ENCODE measurements at regions not wholly inside any gene's neighbourhood (a gene's known extent, or its start where the extent isn't known, plus 50 kb on each side); places are given as distances from the start of the nearest gene placed in this dataset.
"Not testable (repeated sequence)": the region's sequence is repeated elsewhere in the genome, so short reads cannot be mapped to it uniquely, and the experiment has no call there.

- Histone ChIP-seq H3K9me3 (peaks cover 0 to 3% (median 0%) of the 10 kb centered on the region in 3 donors), H3K4me3 (no peak overlapping the region), H3K27me3 (no peaks in the 10 kb centered on the region), H3K27ac (no peak overlapping the region), H3K36me3 (replicated peaks in 1 of 2; ENCODE audit: insufficient read depth in 1 of 2, low read depth in 2 of 2) (no peaks in the 10 kb centered on the region), H3K4me1 (no peaks in the 10 kb centered on the region)
- DNase-seq (no peak), ATAC-seq (no peak)
- intact Hi-C loops (cut with DNase I): no loop called here
- TF ChIP-seq POLR2A (IDR thresholded peaks at IDR 0.05): no peak
- no peak for TF ChIP-seq CTCF (IDR thresholded peaks at IDR 0.05)
Measured at GRCh38 chr16:60091071-60091470, 1357.0 kb upstream of the GOT2 start.

- TF ChIP-seq CTCF (IDR thresholded peaks at IDR 0.05): no peak
- no peak for TF ChIP-seq POLR2A (IDR thresholded peaks at IDR 0.05)
- Histone ChIP-seq H3K36me3 (replicated peaks in 1 of 2; ENCODE audit: insufficient read depth in 1 of 2, low read depth in 2 of 2) (no peaks in the 10 kb centered on the region), H3K27ac (no peak overlapping the region), H3K27me3 (no peaks in the 10 kb centered on the region), H3K4me3 (no peak overlapping the region), H3K4me1 (no peaks in the 10 kb centered on the region), H3K9me3 (peaks cover 0 to 4% (median 0%) of the 10 kb centered on the region in 3 donors)
- intact Hi-C loops (cut with DNase I): no loop called here
- DNase-seq (no peak), ATAC-seq (no peak)
Measured at GRCh38 chr16:60087530-60087929, 1353.4 kb upstream of the GOT2 start.

- H3K4me3 ChIP-seq; H3K4me1 ChIP-seq; intact Hi-C loops (cut with DNase I); ATAC-seq; DNase-seq; H3K9me3 ChIP-seq; H3K27me3 ChIP-seq; H3K27ac ChIP-seq; H3K36me3 ChIP-seq (replicated peaks in 1 of 2; ENCODE audit: insufficient read depth in 1 of 2, low read depth in 2 of 2): not testable (repeated sequence)
- 75 to 78% methylated on average over 9 of the region's 10 CpGs for WGBS, 2 donors
Measured at GRCh38 chr16:60078819-60079218, 1344.7 kb upstream of the GOT2 start.

GRCh38 chr16:60077861-60078260, 1343.7 kb upstream of the GOT2 start:
- 62 to 67% methylated on average over 3 of the region's 3 CpGs for WGBS, 2 donors
- Histone ChIP-seq H3K4me1 (no peaks in the 10 kb centered on the region), H3K9me3 (no peaks in the 10 kb centered on the region), H3K36me3 (replicated peaks in 1 of 2; ENCODE audit: insufficient read depth in 1 of 2, low read depth in 2 of 2) (no peaks in the 10 kb centered on the region), H3K27ac (no peak overlapping the region), H3K4me3 (no peak overlapping the region), H3K27me3 (no peaks in the 10 kb centered on the region)
- ATAC-seq (no peak), DNase-seq (no peak)
- intact Hi-C loops (cut with DNase I): no loop called here
- TF ChIP-seq POLR2A (IDR thresholded peaks at IDR 0.05) (no peak), CTCF (IDR thresholded peaks at IDR 0.05) (no peak)

GRCh38 chr16:60074378-60074777, 1340.3 kb upstream of the GOT2 start:
- no peak for DNase-seq
- intact Hi-C loops (cut with DNase I): no loop called here
- H3K4me1 ChIP-seq: no peaks in the 10 kb centered on the region
- no peak overlapping the region for H3K27ac ChIP-seq
- no peak overlapping the region for H3K4me3 ChIP-seq
- H3K27me3 ChIP-seq: no peaks in the 10 kb centered on the region
- no peaks in the 10 kb centered on the region for H3K36me3 ChIP-seq (replicated peaks in 1 of 2; ENCODE audit: insufficient read depth in 1 of 2, low read depth in 2 of 2)
- no peaks in the 10 kb centered on the region for H3K9me3 ChIP-seq
- 16% methylated on average over 4 of the region's 4 CpGs for WGBS, 2 donors
- TF ChIP-seq POLR2A (IDR thresholded peaks at IDR 0.05): no peak
- TF ChIP-seq CTCF (IDR thresholded peaks at IDR 0.05): no peak
- ATAC-seq: no peak
